Fibroblast of lung (primary cell): ENCODE measurements at regions not wholly inside any gene's neighbourhood (a gene's known extent, or its start where the extent isn't known, plus 50 kb on each side); places are given as distances from the start of the nearest gene placed in this dataset.

Experiments
- EZH2 ChIP-seq: IDR thresholded peaks from 2 replicates; pipeline ENCODE4 v1.5.1; 2012; ENCODE audit warnings: low read length, control low read depth, mild to moderate bottlenecking; ENCODE audit errors: missing control alignments
- TF ChIP-seq, protein P1 (sequence below), 2 donors: IDR thresholded peaks in 1 of 2; conservative IDR thresholded peaks in 1 of 2; 1 replicate in 1 of 2; 2 replicates in 1 of 2; pipeline ENCODE4 v1.5.1; 2011 to 2012; ENCODE audit warnings: low read length in 2 of 2, control low read depth in 1 of 2, inconsistent platforms in 1 of 2, low read depth in 1 of 2, mild to moderate bottlenecking in 1 of 2

DNA sequence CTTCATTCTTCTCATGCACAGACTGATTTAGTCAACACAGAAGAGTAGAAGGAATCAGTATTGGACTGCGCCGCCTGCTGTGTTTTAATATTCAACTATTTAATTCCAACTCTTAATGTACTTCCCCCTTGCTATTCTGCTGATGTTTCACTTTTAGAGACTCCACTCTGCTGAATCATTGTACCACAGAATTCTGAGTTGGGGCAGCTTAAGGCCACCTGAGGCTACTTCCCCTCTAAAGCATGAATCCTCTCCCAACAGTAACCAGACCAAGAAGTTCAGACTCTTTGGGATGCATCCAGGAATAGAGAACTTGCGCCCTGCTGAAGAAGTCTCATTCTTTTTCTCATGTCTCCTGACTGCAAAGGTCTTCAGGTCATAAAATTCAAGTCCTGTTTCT, 708.8 kb downstream of the UQCRFS1 start:
- TF ChIP-seq, protein P1, sequence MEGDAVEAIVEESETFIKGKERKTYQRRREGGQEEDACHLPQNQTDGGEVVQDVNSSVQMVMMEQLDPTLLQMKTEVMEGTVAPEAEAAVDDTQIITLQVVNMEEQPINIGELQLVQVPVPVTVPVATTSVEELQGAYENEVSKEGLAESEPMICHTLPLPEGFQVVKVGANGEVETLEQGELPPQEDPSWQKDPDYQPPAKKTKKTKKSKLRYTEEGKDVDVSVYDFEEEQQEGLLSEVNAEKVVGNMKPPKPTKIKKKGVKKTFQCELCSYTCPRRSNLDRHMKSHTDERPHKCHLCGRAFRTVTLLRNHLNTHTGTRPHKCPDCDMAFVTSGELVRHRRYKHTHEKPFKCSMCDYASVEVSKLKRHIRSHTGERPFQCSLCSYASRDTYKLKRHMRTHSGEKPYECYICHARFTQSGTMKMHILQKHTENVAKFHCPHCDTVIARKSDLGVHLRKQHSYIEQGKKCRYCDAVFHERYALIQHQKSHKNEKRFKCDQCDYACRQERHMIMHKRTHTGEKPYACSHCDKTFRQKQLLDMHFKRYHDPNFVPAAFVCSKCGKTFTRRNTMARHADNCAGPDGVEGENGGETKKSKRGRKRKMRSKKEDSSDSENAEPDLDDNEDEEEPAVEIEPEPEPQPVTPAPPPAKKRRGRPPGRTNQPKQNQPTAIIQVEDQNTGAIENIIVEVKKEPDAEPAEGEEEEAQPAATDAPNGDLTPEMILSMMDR (conservative IDR thresholded peaks at IDR 0.05 in 1 of 2, IDR thresholded peaks at IDR 0.05 in 1 of 2; ENCODE audit: low read depth in 1 of 2, low read length in 2 of 2): no peak
- TF ChIP-seq EZH2: no peak
